ENCODE measurements at regions not wholly inside any gene's neighbourhood (a gene's known extent, or its start where the extent isn't known, plus 50 kb on each side); places are given as distances from the start of the nearest gene placed in this dataset.

DNA sequence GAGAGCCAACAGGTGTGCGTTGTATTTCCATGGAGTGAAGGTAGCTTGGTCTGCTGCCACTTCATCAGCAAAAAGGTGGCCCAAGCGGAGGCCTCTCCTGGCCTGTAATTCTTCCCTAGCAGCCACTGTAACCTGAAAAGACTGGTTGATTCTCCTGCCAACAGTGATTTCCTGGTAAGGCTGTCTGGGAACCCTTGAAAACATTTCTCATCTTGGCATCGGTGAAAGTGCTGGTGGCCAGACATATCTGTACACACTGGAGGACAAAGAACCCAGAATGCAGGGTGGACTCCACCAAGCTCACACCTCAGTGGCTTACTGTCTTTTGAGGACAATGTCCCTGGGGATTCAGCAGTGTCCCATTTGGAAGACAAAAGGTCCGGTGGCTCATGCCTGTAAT lies 128.0 kb downstream of the TRIM29 start:
- POLR2A ChIA-PET: no interaction called here
- in situ Hi-C loops (cut with MboI): no loop called here
- intact Hi-C loops (cut with micrococcal nuclease; ENCODE audit: unreplicated experiment): no loop called here

More for the DNA sequence above, 128.0 kb downstream of the TRIM29 start:
- SMC1A ChIA-PET (ENCODE audit: uncharacterized antibody, unreplicated experiment): interaction anchor here (0.6 to 0.8 kb wide), 2 partner anchors 59 to 1636 kb away, joined by 3 read pairs; no protein-coding TSS in a partner anchor
- no peak for TF ChIP-seq PAX5 (IDR thresholded peaks at IDR 0.05; ENCODE audit: borderline replicate concordance, low read depth, low read length)
- no peak for TF ChIP-seq HDAC6 (IDR thresholded peaks at IDR 0.05; ENCODE audit: unreplicated experiment)
- TF ChIP-seq NFYB (IDR thresholded peaks at IDR 0.05; ENCODE audit: insufficient read depth, low read depth, low read length): no peak
- no peak for TF ChIP-seq SRF (IDR thresholded peaks at IDR 0.05; ENCODE audit: low read depth in 2 of 2, low read length in 2 of 2)
- TF ChIP-seq HDGF (IDR thresholded peaks at IDR 0.05): no peak
- no peak for TF ChIP-seq IKZF1 (conservative IDR thresholded peaks at IDR 0.05)
- no peak for TF ChIP-seq CBX3 (IDR thresholded peaks at IDR 0.05; ENCODE audit: borderline replicate concordance, low read depth)
- TF ChIP-seq SMARCA5 (IDR thresholded peaks at IDR 0.05): no peak
- no peak for TF ChIP-seq ZBED1 (IDR thresholded peaks at IDR 0.05; ENCODE audit: borderline replicate concordance)
- TF ChIP-seq, protein P1, sequence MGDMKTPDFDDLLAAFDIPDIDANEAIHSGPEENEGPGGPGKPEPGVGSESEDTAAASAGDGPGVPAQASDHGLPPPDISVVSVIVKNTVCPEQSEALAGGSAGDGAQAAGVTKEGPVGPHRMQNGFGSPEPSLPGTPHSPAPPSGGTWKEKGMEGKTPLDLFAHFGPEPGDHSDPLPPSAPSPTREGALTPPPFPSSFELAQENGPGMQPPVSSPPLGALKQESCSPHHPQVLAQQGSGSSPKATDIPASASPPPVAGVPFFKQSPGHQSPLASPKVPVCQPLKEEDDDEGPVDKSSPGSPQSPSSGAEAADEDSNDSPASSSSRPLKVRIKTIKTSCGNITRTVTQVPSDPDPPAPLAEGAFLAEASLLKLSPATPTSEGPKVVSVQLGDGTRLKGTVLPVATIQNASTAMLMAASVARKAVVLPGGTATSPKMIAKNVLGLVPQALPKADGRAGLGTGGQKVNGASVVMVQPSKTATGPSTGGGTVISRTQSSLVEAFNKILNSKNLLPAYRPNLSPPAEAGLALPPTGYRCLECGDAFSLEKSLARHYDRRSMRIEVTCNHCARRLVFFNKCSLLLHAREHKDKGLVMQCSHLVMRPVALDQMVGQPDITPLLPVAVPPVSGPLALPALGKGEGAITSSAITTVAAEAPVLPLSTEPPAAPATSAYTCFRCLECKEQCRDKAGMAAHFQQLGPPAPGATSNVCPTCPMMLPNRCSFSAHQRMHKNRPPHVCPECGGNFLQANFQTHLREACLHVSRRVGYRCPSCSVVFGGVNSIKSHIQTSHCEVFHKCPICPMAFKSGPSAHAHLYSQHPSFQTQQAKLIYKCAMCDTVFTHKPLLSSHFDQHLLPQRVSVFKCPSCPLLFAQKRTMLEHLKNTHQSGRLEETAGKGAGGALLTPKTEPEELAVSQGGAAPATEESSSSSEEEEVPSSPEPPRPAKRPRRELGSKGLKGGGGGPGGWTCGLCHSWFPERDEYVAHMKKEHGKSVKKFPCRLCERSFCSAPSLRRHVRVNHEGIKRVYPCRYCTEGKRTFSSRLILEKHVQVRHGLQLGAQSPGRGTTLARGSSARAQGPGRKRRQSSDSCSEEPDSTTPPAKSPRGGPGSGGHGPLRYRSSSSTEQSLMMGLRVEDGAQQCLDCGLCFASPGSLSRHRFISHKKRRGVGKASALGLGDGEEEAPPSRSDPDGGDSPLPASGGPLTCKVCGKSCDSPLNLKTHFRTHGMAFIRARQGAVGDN (IDR thresholded peaks at IDR 0.05): no peak
- no peak for TF ChIP-seq KLF5 (IDR thresholded peaks at IDR 0.05; ENCODE audit: partially characterized antibody)
- TF ChIP-seq, protein P2, sequence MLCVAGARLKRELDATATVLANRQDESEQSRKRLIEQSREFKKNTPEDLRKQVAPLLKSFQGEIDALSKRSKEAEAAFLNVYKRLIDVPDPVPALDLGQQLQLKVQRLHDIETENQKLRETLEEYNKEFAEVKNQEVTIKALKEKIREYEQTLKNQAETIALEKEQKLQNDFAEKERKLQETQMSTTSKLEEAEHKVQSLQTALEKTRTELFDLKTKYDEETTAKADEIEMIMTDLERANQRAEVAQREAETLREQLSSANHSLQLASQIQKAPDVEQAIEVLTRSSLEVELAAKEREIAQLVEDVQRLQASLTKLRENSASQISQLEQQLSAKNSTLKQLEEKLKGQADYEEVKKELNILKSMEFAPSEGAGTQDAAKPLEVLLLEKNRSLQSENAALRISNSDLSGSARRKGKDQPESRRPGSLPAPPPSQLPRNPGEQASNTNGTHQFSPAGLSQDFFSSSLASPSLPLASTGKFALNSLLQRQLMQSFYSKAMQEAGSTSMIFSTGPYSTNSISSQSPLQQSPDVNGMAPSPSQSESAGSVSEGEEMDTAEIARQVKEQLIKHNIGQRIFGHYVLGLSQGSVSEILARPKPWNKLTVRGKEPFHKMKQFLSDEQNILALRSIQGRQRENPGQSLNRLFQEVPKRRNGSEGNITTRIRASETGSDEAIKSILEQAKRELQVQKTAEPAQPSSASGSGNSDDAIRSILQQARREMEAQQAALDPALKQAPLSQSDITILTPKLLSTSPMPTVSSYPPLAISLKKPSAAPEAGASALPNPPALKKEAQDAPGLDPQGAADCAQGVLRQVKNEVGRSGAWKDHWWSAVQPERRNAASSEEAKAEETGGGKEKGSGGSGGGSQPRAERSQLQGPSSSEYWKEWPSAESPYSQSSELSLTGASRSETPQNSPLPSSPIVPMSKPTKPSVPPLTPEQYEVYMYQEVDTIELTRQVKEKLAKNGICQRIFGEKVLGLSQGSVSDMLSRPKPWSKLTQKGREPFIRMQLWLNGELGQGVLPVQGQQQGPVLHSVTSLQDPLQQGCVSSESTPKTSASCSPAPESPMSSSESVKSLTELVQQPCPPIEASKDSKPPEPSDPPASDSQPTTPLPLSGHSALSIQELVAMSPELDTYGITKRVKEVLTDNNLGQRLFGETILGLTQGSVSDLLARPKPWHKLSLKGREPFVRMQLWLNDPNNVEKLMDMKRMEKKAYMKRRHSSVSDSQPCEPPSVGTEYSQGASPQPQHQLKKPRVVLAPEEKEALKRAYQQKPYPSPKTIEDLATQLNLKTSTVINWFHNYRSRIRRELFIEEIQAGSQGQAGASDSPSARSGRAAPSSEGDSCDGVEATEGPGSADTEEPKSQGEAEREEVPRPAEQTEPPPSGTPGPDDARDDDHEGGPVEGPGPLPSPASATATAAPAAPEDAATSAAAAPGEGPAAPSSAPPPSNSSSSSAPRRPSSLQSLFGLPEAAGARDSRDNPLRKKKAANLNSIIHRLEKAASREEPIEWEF (IDR thresholded peaks at IDR 0.05; ENCODE audit: insufficient replicate concordance, low read depth, low read length): no peak
- TF ChIP-seq, protein P3, sequence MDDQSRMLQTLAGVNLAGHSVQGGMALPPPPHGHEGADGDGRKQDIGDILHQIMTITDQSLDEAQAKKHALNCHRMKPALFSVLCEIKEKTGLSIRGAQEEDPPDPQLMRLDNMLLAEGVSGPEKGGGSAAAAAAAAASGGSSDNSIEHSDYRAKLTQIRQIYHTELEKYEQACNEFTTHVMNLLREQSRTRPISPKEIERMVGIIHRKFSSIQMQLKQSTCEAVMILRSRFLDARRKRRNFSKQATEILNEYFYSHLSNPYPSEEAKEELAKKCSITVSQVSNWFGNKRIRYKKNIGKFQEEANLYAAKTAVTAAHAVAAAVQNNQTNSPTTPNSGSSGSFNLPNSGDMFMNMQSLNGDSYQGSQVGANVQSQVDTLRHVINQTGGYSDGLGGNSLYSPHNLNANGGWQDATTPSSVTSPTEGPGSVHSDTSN (IDR thresholded peaks at IDR 0.05; ENCODE audit: insufficient replicate concordance, low read depth, low read length): no peak
- no peak for TF ChIP-seq TAF1 (IDR thresholded peaks at IDR 0.05; ENCODE audit: borderline replicate concordance, low read depth, low read length)
- TF ChIP-seq POU2F2 (IDR thresholded peaks at IDR 0.05; ENCODE audit: borderline replicate concordance, low read depth, low read length): no peak
- Histone ChIP-seq H3K4me2 (ENCODE audit: control insufficient read depth, insufficient read depth) (no peak overlapping the region), H3K9me3 (replicated peaks; ENCODE audit: control insufficient read depth, insufficient read depth, low read length) (no peaks in the 10 kb centered on the region), H3K36me3 (ENCODE audit: control insufficient read depth in 2 of 2, insufficient read depth in 2 of 2, low read length in 1 of 2) (no peaks in the 10 kb centered on the region), H3K27ac (ENCODE audit: control insufficient read depth, insufficient read depth) (no peak overlapping the region), H3K27me3 (replicated peaks in 1 of 2; ENCODE audit: control insufficient read depth in 2 of 2, insufficient read depth in 2 of 2, low read length in 1 of 2) (peaks cover 4% of the 10 kb centered on the region in 2 experiments; a peak in 3 of 4 replicates), H3K9ac (ENCODE audit: control insufficient read depth, insufficient read depth, low read length) (no peak overlapping the region), H4K20me1 (ENCODE audit: control insufficient read depth, insufficient read depth) (no peaks in the 10 kb centered on the region), H2AFZ (ENCODE audit: control insufficient read depth, low read depth, low read length) (no peak overlapping the region), H3K79me2 (ENCODE audit: control insufficient read depth, insufficient read depth, low read length) (no peaks in the 10 kb centered on the region), H3K4me3 (no peak overlapping the region), H3K4me1 (ENCODE audit: control insufficient read depth, insufficient read depth, low read length) (no peaks in the 10 kb centered on the region)
- DNase-seq (ENCODE audit: low read depth, low spot score): no peak
- no TSS peak for BruUV-seq (replicated peaks)
- CTCF ChIA-PET: interaction anchor here (2.1 kb wide), 1 partner anchor 8 kb away, joined by 4 read pairs; no protein-coding TSS in a partner anchor
- RAD21 ChIA-PET (ENCODE audit: unreplicated experiment): no interaction called here
- no peak for FAIRE-seq
- no peak for ATAC-seq
- 53% methylated on average over 4 of the region's 4 CpGs for WGBS (ENCODE audit: insufficient coverage, insufficient replicate concordance, low lambda C conversion rate, missing lambda C conversion rate)
